ENCODE measurements at regions not wholly inside any gene's neighbourhood (a gene's known extent, or its start where the extent isn't known, plus 50 kb on each side); places are given as distances from the start of the nearest gene placed in this dataset.
"Not testable (repeated sequence)": the region's sequence is repeated elsewhere in the genome, so short reads cannot be mapped to it uniquely, and the experiment has no call there.

GRCh38 chr5:87776785-87777184 lies 364.1 kb upstream of the CCNH start:
- peaks cover 4% of the 10 kb centered on the region for H3K4me1 Mint-ChIP-seq
- POLR2A ChIA-PET = no interaction called here
- H3K9me3 Mint-ChIP-seq = no peaks in the 10 kb centered on the region
- H3K4me3 Mint-ChIP-seq = no peak overlapping the region
- ATAC-seq (ENCODE audit: low read depth) (no peak), DNase-seq (no peak)
- no peak overlapping the region for H3K27ac Mint-ChIP-seq
- H3K27me3 Mint-ChIP-seq = peaks cover 11% of the 10 kb centered on the region
- no peaks in the 10 kb centered on the region for H3K36me3 Mint-ChIP-seq

GRCh38 chr5:87776302-87776701 lies 363.6 kb upstream of the CCNH start:
- H3K27ac Mint-ChIP-seq; H3K36me3 Mint-ChIP-seq; H3K9me3 Mint-ChIP-seq; POLR2A ChIA-PET; H3K4me3 Mint-ChIP-seq; H3K4me1 Mint-ChIP-seq; DNase-seq; ATAC-seq (ENCODE audit: low read depth): not testable (repeated sequence)
- peaks cover 11% of the 10 kb centered on the region for H3K27me3 Mint-ChIP-seq

- POLR2A ChIA-PET = no interaction called here
- H3K4me3 Mint-ChIP-seq = no peak overlapping the region
- no peak overlapping the region for H3K27ac Mint-ChIP-seq
- DNase-seq (no peak), ATAC-seq (ENCODE audit: low read depth) (no peak)
- no peaks in the 10 kb centered on the region for H3K9me3 Mint-ChIP-seq
- peaks cover 12% of the 10 kb centered on the region for H3K27me3 Mint-ChIP-seq
- no peaks in the 10 kb centered on the region for H3K36me3 Mint-ChIP-seq
- no peaks in the 10 kb centered on the region for H3K4me1 Mint-ChIP-seq
These were observed 362.5 kb upstream of the CCNH start for GRCh38 chr5:87775228-87775627.

- POLR2A ChIA-PET = no interaction called here
- no peak overlapping the region for H3K4me3 Mint-ChIP-seq
- H3K27ac Mint-ChIP-seq = no peak overlapping the region
- DNase-seq (no peak), ATAC-seq (ENCODE audit: low read depth) (no peak)
- H3K27me3 Mint-ChIP-seq = peaks cover 14% of the 10 kb centered on the region
- no peaks in the 10 kb centered on the region for H3K9me3 Mint-ChIP-seq
- no peaks in the 10 kb centered on the region for H3K4me1 Mint-ChIP-seq
- H3K36me3 Mint-ChIP-seq = no peaks in the 10 kb centered on the region
These were observed 362.1 kb upstream of the CCNH start for GRCh38 chr5:87774804-87775203.

- POLR2A ChIA-PET = no interaction called here
- no peaks in the 10 kb centered on the region for H3K36me3 Mint-ChIP-seq
- peaks cover 13% of the 10 kb centered on the region for H3K27me3 Mint-ChIP-seq
- H3K4me3 Mint-ChIP-seq = no peak overlapping the region
- no peak overlapping the region for H3K27ac Mint-ChIP-seq
- H3K9me3 Mint-ChIP-seq = no peaks in the 10 kb centered on the region
- ATAC-seq (ENCODE audit: low read depth) (no peak), DNase-seq (no peak)
- H3K4me1 Mint-ChIP-seq = no peaks in the 10 kb centered on the region
These were observed 357.9 kb upstream of the CCNH start for GRCh38 chr5:87770601-87771121.

- Mint-ChIP-seq H3K27ac (no peak overlapping the region), H3K36me3 (no peaks in the 10 kb centered on the region), H3K9me3 (no peaks in the 10 kb centered on the region), H3K4me3 (no peak overlapping the region), H3K4me1 (no peaks in the 10 kb centered on the region), H3K27me3 (peaks cover 13% of the 10 kb centered on the region)
- DNase-seq = no peak
- POLR2A ChIA-PET = no interaction called here
- ATAC-seq (ENCODE audit: low read depth) = no peak
These were observed 357.4 kb upstream of the CCNH start for GRCh38 chr5:87770016-87770570.

GRCh38 chr5:87769157-87769556 lies 356.4 kb upstream of the CCNH start:
- DNase-seq (no peak), ATAC-seq (ENCODE audit: low read depth) (no peak)
- H3K27me3 Mint-ChIP-seq = peaks cover 11% of the 10 kb centered on the region
- POLR2A ChIA-PET = no interaction called here
- H3K4me3 Mint-ChIP-seq = no peak overlapping the region
- H3K27ac Mint-ChIP-seq = no peak overlapping the region
- no peaks in the 10 kb centered on the region for H3K4me1 Mint-ChIP-seq
- H3K9me3 Mint-ChIP-seq = no peaks in the 10 kb centered on the region
- H3K36me3 Mint-ChIP-seq = no peaks in the 10 kb centered on the region

- Mint-ChIP-seq H3K4me1 (no peaks in the 10 kb centered on the region), H3K27me3 (peaks cover 11% of the 10 kb centered on the region), H3K36me3 (no peaks in the 10 kb centered on the region), H3K9me3 (no peaks in the 10 kb centered on the region), H3K4me3 (no peak overlapping the region), H3K27ac (no peak overlapping the region)
- POLR2A ChIA-PET = no interaction called here
- DNase-seq (no peak), ATAC-seq (ENCODE audit: low read depth) (no peak)
These were observed 355.5 kb upstream of the CCNH start for GRCh38 chr5:87768190-87768589.

- no peak overlapping the region for H3K27ac Mint-ChIP-seq
- H3K27me3 Mint-ChIP-seq = peaks cover 10% of the 10 kb centered on the region
- no peaks in the 10 kb centered on the region for H3K36me3 Mint-ChIP-seq
- POLR2A ChIA-PET = no interaction called here
- no peaks in the 10 kb centered on the region for H3K9me3 Mint-ChIP-seq
- H3K4me3 Mint-ChIP-seq = no peak overlapping the region
- H3K4me1 Mint-ChIP-seq = no peaks in the 10 kb centered on the region
- ATAC-seq (ENCODE audit: low read depth) (no peak), DNase-seq (no peak)
These were observed 352.3 kb upstream of the CCNH start for GRCh38 chr5:87765009-87765408.

GRCh38 chr5:87762631-87763030 lies 349.9 kb upstream of the CCNH start:
- ATAC-seq (ENCODE audit: low read depth) (no peak), DNase-seq (no peak)
- Mint-ChIP-seq H3K4me3 (no peak overlapping the region), H3K27me3 (peaks cover 5% of the 10 kb centered on the region), H3K27ac (no peak overlapping the region), H3K4me1 (no peaks in the 10 kb centered on the region), H3K9me3 (no peaks in the 10 kb centered on the region), H3K36me3 (no peaks in the 10 kb centered on the region)
- POLR2A ChIA-PET = no interaction called here

- DNase-seq (no peak), ATAC-seq (ENCODE audit: low read depth) (no peak)
- no peaks in the 10 kb centered on the region for H3K4me1 Mint-ChIP-seq
- H3K27me3 Mint-ChIP-seq = no peaks in the 10 kb centered on the region
- H3K4me3 Mint-ChIP-seq = no peak overlapping the region
- H3K27ac Mint-ChIP-seq = no peak overlapping the region
- H3K36me3 Mint-ChIP-seq = no peaks in the 10 kb centered on the region
- POLR2A ChIA-PET = no interaction called here
- H3K9me3 Mint-ChIP-seq = no peaks in the 10 kb centered on the region
These were observed 344.2 kb upstream of the CCNH start for GRCh38 chr5:87756951-87757350.

GRCh38 chr5:87755360-87755759 lies 342.6 kb upstream of the CCNH start:
- H3K9me3 Mint-ChIP-seq = no peaks in the 10 kb centered on the region
- H3K27me3 Mint-ChIP-seq = no peaks in the 10 kb centered on the region
- no peaks in the 10 kb centered on the region for H3K4me1 Mint-ChIP-seq
- no peaks in the 10 kb centered on the region for H3K36me3 Mint-ChIP-seq
- POLR2A ChIA-PET = no interaction called here
- ATAC-seq (ENCODE audit: low read depth) (no peak), DNase-seq (no peak)
- H3K27ac Mint-ChIP-seq = no peak overlapping the region
- H3K4me3 Mint-ChIP-seq = no peak overlapping the region

GRCh38 chr5:87754009-87754757 lies 341.5 kb upstream of the CCNH start:
- H3K27ac Mint-ChIP-seq = no peak overlapping the region
- no peaks in the 10 kb centered on the region for H3K9me3 Mint-ChIP-seq
- ATAC-seq (ENCODE audit: low read depth) = no peak
- H3K27me3 Mint-ChIP-seq = no peaks in the 10 kb centered on the region
- H3K36me3 Mint-ChIP-seq = no peaks in the 10 kb centered on the region
- POLR2A ChIA-PET = no interaction called here
- DNase-seq = no peak
- H3K4me3 Mint-ChIP-seq = no peak overlapping the region
- H3K4me1 Mint-ChIP-seq = no peaks in the 10 kb centered on the region

GRCh38 chr5:87752362-87752761 lies 339.6 kb upstream of the CCNH start:
- POLR2A ChIA-PET = no interaction called here
- H3K4me1 Mint-ChIP-seq = no peaks in the 10 kb centered on the region
- no peaks in the 10 kb centered on the region for H3K27me3 Mint-ChIP-seq
- DNase-seq (no peak), ATAC-seq (ENCODE audit: low read depth) (no peak)
- no peaks in the 10 kb centered on the region for H3K9me3 Mint-ChIP-seq
- no peak overlapping the region for H3K27ac Mint-ChIP-seq
- H3K36me3 Mint-ChIP-seq = no peaks in the 10 kb centered on the region
- no peak overlapping the region for H3K4me3 Mint-ChIP-seq

All from activated naive CD8-positive, alpha-beta T cell treated with anti-CD3 and anti-CD28 coated beads, Interleukin-2, amount 10 ng/mL, durations not matched to agents 7 days and 5 days (primary cell).